HG03025 (cell line): ENCODE measurements at regions not wholly inside any gene's neighbourhood (a gene's known extent, or its start where the extent isn't known, plus 50 kb on each side); places are given as distances from the start of the nearest gene placed in this dataset.

Experiments used
- ATAC-seq: cut with Tn5 transposase; IDR thresholded peaks from one replicate; pipeline ENCODE4 v1.9.1; 2021; ENCODE audit warnings: mild to moderate bottlenecking, moderate library complexity; ENCODE audit not compliant: unreplicated experiment, low FRiP score

DNA sequence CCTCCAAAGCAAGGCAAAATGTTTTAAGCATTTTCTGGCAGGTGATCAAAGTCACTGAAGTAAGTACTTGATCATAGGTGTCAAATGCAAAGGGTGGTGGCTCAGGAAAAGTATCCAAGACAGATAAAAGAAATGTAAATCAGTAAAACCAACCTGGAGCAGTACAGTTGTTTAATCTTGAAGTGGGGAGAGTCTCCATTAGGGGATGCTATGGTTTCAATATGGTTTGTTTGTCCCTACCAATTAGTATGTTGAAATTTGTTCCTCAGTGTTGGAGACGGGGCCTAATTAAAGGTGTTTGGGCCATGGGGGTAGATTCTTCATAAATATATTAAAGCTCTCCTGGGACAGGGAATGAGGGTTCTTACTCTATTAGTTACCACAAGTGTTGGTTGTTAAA lies 1781.7 kb upstream of the PRR20A start:
- no peak for ATAC-seq

DNA sequence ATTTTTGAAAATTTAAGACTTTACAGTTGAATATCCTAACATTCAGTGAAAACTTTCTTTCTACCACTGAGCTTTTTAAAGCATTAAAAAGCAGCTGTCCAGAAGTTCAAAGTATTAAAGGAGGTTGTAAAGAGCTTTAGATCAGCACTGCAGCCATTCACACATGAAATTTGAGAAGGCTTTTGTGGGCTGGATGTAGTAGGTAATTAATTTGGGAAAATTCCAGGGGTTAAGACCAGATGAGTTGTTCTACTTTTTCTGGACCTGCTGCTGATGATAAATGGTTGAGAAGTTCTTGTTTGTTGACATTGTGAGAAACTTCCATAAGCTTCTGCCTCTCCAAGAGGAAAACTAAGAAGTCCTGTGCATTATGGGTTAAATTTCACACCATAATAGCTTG lies 1779.6 kb upstream of the PRR20A start:
- no peak for ATAC-seq

DNA sequence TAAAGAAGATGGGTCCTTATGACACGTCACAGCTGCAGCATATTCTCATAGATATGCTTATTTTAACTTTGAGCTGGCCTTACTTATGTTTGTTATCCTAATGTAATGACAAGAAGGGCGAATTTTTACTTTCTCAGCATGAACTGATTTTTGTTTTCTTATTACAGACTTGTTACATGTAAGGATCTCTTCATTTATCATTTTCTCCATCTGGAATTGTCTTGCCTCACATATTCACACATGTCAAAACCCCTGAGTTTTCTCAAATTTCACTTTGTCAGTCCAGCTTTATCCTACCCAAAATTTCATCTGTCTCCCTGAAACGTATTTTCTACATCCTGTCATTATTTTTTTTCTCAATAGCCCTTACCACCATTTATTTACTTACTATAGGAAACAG lies 1774.0 kb upstream of the PRR20A start:
- no peak for ATAC-seq

DNA sequence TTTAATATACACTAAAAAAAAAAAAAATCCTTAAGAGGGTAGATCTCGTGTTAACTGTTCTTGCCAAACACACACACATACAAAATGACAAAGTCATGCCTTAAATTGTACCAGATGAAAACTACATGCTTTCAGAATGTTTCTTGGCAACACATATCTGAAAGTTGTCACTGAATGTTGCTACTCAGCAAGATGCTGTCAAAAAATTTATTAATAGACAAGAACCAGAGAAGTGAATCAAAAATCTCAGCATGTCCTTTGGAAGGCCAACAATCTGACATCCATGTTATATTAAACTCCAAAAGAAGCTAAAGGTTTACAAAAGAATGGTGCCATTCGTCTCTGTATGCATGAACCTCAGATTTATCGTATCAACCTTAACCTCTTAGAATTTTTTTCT lies 1746.2 kb upstream of the PRR20A start:
- no peak for ATAC-seq

DNA sequence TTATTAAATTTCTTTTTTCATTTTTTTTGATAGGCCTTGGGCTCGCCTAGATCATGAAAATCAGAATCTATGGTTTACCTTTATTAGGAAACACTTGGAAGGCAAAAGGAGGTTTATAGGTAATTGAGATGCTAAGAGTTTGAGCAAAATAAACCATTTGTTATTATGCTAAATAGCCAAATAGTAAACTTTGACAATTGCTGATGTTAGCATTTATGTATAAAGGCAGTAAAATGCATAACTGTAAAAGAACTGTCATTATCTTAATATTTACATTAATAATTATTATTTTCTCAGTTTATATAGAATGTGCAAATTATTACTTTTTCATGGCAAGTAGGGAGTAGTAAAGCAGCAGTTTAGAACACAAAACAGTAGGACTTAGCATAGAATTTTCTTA lies 1737.8 kb upstream of the PRR20A start:
- ATAC-seq: no peak

DNA sequence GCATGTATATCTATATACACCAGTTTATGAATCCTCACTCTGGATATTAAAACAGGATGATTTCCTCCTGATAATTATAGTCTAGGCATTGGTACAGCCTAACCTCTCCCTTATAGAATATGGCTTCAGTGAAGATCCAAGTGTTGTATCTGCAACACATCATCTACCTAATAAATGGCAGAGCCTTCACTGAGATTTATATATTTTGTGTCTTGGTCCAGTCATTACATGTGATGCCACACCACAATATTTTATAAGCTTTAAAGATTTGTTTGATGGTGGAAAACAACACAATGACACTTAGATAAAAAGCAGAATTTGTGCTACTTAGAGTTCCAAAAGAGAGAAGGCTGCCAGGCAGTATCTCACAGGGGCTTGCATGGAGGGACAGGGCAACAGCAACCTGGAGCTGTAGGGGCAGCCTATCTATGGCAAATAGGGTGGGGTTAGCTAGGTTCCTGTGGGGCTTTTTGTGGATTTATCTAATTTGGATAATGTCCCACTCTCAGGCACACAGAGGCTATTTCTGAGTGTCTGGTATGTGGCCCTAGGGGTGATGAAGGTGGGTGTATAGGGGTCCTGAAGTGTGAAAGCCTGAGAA lies 1736.7 kb upstream of the PRR20A start:
- ATAC-seq: no peak

DNA sequence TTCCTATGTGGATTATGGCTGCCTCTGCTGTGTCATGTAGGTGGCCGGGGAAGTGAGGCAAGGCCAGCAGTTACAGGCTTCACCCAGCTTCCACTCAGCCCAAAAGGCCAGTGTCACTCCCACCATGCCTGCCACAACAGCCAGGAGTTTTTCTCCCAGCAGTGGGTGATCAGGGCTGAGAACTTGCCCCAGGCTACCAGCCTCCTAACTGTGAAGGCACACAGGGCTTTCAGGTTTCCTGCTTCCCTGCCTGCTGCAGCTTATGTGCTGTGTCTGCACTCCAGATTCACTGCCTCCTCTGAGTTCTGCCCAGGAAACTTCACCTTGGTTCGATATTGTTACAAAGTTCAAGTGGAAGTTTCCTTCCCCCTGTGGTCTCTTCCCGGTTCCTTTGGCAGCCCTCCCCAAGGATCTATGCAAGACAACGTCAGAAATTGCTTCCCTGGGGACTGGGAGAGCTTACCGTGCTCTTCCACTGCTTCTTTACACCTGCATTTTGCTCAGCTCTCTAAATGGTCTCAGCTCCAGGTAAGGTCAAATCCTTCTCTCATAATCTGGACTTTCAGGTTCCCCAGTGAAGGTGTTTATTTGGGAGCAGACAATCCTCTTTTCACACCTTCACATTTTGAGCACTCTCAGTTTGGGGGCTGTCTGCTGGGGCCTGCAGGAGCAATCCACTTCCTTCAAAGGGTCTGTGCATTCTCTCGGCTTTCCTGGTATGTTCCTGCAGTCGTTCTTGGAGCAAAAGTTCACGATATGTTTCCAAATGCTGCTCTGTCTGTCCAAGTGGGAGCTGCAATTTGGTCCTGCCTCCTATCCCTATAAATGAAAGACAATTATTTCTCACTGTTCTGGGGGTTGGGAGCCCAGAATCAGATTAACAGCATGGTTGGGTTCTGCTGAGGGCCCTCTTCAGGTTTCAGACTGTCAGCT lies 1730.1 kb upstream of the PRR20A start:
- ATAC-seq: no peak

DNA sequence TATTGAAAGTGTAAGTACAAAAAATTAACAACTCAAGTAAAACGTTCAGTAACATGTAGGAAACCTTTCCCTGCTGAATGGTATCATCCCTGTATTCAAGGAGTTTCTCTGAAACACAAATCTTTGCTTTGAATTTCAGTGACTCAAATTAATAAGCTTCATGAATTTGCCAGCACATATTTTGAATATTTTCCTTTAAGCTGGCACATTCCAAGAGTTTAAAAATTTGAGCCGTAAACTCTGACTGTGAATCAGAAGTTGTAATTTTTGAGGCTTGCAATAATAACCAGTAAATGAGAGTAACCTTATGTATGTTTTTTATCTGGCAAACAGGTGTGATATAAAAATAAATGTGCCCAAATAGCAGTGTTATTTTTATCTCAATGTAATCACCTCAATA lies 1722.6 kb upstream of the PRR20A start:
- no peak for ATAC-seq

DNA sequence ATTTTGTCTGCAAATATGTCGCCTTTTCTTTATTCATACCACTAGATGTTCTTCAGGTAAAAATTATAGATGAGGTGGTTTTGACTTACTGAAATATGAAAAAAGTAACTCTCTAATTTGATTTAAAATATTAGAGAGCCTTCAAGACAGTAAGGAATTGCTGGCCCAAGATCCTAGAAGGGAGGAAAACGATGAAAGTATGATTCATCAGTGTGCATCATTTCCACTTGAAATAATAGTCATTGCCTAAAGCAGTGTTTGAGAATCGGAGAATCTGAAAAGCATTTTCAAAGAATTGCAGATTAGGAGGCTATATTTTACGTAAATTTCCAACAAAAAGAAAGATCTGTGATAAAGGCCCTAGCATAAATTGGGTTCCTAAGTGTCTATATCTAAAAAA lies 1707.9 kb upstream of the PRR20A start:
- ATAC-seq: no peak

DNA sequence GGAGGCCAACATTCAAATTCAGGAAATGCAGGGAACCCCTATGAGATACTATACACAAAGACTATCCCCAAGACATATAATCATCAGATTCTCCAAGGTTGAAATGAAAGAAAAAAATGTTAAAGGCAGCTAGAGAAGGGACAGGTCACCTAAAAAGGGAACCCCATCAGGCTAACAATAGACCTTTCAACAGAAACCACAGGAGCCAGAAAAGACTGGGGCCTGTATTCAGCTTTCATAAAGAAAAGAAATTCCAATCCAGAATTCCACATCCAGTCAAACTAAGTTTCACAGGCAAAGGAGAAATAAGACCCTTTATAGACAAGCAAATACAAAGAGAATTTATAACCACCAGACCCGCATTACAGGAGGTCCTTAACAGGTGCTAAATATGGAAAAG lies 1703.6 kb upstream of the PRR20A start:
- ATAC-seq: no peak

DNA sequence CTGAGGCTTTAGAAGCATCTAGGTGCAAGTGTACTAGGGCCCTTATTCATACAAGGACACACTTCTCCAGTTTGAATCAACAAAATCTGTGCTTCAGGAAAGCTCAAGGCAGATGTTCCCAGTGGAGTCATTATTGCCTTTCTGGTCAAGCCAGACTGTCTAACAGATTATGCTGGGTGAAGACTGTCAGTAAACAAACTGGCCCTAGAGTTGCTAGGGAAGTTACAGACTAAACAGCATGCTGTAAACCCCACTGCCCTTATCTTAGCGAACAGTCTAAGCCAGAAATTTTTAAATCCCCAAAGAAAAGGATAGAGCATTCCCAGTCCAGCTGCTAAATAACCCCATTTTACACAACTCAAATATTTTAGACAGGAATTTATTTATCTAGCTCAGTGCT lies 1701.3 kb upstream of the PRR20A start:
- no peak for ATAC-seq

DNA sequence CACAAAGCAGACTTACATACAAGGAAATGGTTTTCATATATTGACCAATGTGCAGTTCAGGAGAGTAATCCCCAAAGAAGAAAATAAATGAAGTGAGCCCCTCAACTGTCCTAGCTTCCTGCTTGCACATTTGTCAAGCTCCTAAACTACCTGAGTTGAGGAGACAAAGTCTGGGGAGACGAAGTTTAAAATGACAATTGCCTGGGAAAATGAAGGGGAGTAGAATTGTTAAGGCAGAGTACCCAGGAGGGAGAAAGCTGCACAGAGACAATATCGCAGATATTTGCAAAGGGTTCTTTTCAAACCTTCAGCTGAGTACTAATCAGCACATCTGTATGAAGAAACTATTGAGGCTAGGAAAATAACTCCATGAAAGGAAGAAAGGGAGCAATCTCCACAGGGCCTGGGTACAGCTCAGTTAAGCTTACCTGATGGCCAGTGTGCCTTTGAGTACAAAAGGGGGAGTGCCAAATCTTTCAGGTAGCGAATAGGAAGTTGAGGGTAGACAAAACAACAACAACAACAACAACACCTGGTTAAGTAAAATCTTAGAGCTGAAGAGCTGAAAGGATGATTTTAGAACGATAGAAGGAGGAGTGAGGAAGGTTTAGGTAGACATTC lies 1700.1 kb upstream of the PRR20A start:
- ATAC-seq: no peak

DNA sequence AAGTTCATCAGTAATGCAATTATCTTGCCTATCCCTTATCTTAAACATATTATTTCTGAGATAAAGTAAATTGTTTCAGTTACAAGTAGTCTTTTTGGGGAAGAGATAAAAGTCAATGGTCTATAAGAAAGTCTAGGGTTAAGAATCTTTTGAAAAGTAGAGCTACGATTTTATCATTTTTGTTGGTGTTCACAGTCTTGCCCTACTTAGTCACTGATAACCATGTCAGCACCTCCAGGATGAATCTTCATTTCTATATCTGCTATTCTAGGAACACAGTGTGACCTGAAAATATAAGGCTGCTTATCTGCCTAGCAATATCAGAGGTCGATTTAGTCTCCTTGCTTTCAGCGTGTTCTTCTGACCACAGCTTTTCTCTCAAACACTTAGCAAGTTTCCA lies 1676.5 kb upstream of the PRR20A start:
- no peak for ATAC-seq

DNA sequence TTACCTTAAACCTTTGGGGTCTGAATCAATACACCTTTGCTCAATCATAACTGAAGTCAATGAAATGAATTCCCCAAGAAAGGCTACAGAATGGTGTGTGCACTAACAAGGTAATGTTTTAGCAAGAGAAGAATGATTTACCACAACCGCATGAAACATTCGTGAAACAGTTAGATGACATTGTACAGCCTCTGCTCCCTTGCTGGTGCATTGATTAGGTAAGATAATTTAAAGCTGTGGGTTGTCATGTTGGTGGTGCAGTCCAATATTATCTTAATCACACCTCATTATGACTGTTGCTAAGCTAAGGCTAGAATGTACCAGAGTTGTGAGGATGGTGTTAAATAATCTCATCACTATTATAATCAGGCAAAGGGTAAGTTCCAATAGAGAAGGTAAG lies 1673.2 kb upstream of the PRR20A start:
- ATAC-seq: no peak

DNA sequence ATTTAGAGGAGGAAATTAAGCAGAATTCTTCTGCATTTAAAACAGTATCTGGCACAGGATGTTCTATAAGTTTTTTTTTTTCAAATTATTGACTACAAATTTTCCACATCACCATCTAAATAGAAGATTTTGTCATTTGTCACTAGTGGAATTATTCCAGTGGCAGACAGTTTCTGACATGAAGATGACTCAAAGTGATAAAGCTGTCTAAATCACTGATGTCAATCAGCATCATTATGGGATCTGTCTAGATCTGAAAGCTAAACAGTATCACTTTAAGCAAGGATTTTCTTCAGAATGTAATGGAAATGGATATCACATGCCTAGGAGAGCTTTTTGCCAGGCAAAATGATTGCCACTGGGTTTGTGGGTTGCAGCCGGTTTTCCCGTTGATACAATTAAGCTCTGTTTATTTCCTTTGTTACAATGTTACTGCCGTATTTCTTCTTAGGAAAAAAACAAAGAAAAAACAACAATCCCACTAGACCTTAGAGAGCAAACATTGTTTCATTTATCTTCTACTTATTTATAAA lies 1657.0 kb upstream of the PRR20A start:
- ATAC-seq: no peak

DNA sequence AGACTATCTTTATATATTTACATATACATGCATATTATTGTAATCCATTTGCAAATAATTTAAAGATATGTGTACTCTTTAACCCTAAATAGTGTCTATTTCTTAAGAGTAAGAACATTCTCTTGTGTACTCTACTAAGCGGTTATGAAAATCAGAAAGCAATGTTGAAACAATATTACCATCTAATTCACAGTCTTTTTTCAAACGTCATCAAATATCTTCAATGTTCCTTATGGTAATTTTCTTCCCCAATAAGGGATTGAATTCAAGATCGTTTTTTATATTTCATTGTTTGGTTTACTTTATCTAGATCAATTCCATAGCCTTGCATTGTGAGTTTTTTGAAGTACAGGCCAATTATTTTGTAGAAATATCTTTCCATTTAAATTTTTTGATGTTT lies 1647.4 kb upstream of the PRR20A start:
- no peak for ATAC-seq

DNA sequence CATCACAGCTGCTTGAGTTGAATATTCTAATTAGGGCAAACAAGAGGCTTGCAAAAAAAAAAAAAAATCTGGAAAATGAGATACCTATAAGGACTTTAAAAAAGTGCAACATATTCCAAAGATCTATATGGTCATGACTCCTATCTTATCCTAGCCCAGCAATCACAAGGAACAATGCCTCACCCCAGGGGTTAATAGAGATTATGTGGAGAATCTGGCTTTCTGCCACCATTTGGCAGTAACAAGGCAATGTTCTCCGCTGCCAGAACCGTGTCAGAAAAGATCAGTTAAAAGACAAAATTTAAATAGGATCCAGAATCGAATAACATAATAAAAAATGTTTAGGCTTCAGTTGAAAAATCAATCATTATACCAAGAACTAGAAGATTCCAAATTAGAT lies 1643.2 kb upstream of the PRR20A start:
- ATAC-seq: no peak

DNA sequence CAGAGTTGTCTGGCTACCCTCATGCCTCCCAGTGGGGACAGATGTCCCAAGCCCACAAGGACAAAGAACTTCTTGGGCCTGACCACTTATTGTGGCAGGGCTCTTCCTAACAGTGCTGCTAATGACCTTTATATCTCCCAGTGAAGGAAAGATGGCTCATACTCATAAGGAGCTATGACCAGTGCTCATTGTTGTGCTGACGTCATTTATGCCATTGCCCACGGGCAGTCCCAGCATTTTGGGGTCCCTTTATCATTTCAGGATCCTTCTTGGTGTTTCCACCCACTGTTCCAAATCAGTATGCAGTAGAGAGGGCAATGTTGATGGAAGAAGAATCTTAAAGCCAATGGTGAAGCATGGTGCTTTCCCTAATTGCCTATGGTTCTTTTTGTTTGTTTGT lies 1640.0 kb upstream of the PRR20A start:
- no peak for ATAC-seq

DNA sequence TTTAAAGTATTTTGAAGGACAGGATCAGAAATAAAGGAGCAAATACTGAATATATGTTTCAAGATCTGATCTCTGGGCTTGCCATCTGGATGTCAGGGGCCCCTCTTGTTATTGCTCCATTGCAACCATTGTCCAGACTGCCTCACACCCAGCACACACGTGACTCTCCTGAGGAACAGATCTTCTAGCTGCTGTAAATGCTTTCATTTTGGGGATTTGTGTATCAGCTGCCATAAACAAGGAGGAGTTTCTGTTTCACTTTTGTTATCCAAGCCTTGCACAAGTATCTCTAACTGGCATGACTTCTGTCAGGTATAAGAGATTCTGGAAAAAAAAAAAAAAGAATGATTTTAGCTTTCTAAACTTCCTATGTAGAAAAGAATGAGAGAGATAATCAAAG lies 1624.1 kb upstream of the PRR20A start:
- no peak for ATAC-seq

DNA sequence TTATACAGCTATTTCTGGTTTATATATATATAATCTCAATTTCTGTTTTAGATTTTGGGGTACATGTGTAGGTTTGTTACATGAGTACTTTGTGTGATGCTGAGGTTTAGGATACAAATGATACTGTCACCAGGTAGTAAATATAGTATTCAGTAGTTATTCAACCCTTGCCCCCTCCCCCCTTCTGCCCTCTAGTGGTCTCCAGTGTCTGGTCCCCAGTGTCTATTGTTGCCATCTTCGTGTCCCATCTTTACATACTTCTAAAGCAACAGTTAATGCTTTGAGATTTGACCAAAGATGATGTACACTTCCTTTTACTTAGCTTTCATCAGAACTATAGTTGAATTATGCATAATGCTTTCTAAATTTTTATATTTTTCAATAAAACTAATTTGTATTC lies 1623.4 kb upstream of the PRR20A start:
- ATAC-seq: no peak

DNA sequence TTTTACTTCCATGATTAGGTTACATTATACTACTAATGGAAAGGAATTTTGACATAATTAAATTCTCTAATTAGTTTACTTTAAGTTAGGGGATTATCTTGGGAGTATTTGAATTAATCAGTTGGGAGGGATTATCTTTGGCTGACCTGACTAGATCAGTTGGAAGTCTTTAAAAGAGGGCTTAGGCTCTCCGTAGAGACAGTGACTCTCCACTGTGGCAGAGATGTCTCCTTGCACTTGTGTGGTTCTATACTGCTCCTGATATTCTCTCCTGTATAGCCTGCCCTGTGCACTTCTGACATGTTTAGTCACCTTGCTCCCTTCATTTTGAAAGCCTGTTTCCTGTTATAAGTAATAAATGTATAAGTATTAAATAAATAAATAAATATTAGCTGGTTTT lies 1612.3 kb upstream of the PRR20A start:
- no peak for ATAC-seq

DNA sequence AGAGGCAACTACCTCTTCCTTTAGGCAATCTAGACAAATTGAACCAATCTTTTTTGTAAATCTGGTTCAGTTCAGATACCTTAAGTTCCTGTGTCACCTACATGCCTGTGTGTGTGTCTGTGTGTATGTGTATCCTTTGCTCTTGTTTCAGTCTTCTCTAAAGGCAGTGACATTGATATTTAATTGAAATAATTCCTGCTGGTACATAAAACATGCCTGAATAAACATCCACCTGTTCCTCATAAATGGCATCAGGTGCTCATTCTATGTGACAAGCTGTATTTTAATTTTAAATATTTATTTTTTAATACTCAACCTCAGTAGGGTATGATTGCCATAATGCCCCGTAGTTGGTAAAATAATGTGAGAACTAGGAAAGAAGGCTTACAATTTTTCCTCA lies 1606.4 kb upstream of the PRR20A start:
- no peak for ATAC-seq
